T-cell (primary cell): ENCODE measurements at regions not wholly inside any gene's neighbourhood (a gene's known extent, or its start where the extent isn't known, plus 50 kb on each side); places are given as distances from the start of the nearest gene placed in this dataset.

ENCODE experiments used
- ATAC-seq, 4 experiments: fragments of 200-7000 bp in 3 of 4; fragments of 150-1000 bp in 1 of 4; cut with Tn5 transposase; replicated peaks in 1 of 4; 1 replicate in 3 of 4; 2 replicates in 1 of 4; pipeline ENCODE4 v1.10.0; 2021; ENCODE audit warnings: moderate library complexity in 3 of 4, mild to moderate bottlenecking in 2 of 4, moderate number of reproducible peaks in 1 of 4
- CTCF ChIA-PET, 2 donors: fragments of 300-600 bp; sonication (Branson Sonifier 250); formaldehyde crosslinking; loops; one replicate each; lab custom pipeline; 2022; ENCODE audit warnings: antibody characterized with exemption in 2 of 2; lab: Charles Lee
- POLR2A ChIA-PET, 2 donors: fragments of 300-600 bp; sonication (Branson Sonifier 250); formaldehyde crosslinking; loops; one replicate each; lab custom pipeline; 2022; ENCODE audit warnings: antibody characterized with exemption in 2 of 2; lab: Charles Lee
- DNase-seq, 35 experiments: peaks; one replicate each; pipeline versions ENCODE4 v3.0.0 to v3.0.0-alpha.2; 2013 to 2023
- H3K27ac ChIP-seq: one replicate; pipeline ENCODE4 v1.5.1; 2013; ENCODE audit warnings: low read length
- H3K27me3 ChIP-seq, 2 experiments: replicated peaks in 1 of 2; 1 replicate in 1 of 2; 2 replicates in 1 of 2; pipeline versions ENCODE4 v1.6.1 to v1.7.0; 2013; ENCODE audit warnings: low read length in 1 of 2, mixed read lengths in 1 of 2; ENCODE audit not compliant: control insufficient read depth in 2 of 2, insufficient read depth in 2 of 2; ENCODE audit errors: extremely low read depth in 1 of 2
- H3K36me3 ChIP-seq, 2 donors: 1 replicate in 1 of 2; 2 replicates in 1 of 2; pipeline versions ENCODE4 v1.6.1 to v1.7.0; 2013; ENCODE audit warnings: low read length in 1 of 2; ENCODE audit not compliant: control insufficient read depth in 2 of 2, insufficient read depth in 1 of 2; ENCODE audit errors: extremely low read depth in 1 of 2
- H3K4me1 ChIP-seq, 2 experiments: 1 replicate in 1 of 2; 2 replicates in 1 of 2; pipeline versions ENCODE4 v1.6.1 to v1.7.0; 2013; ENCODE audit warnings: low read length in 2 of 2, mixed read lengths in 1 of 2; ENCODE audit not compliant: insufficient read depth in 2 of 2, control insufficient read depth in 1 of 2; ENCODE audit errors: extremely low read depth in 1 of 2
- H3K4me3 ChIP-seq, 2 donors: 1 replicate in 1 of 2; 2 replicates in 1 of 2; pipeline versions ENCODE4 v1.5.1 to v1.7.0; 2013; ENCODE audit warnings: mild to moderate bottlenecking in 2 of 2, low read length in 1 of 2, moderate library complexity in 1 of 2; ENCODE audit not compliant: control insufficient read depth in 1 of 2; ENCODE audit errors: extremely low read depth in 1 of 2
- H3K9me3 ChIP-seq: 2 replicates; pipeline ENCODE4 v1.7.0; 2013
- H3K27ac Mint-ChIP-seq, 2 donors: one replicate each; pipeline ENCODE4 v1.8.0; 2020 to 2021; ENCODE audit warnings: mild to moderate bottlenecking in 2 of 2, mixed read lengths in 2 of 2
- H3K27me3 Mint-ChIP-seq, 2 donors: one replicate each; pipeline ENCODE4 v1.8.0; 2021 to 2022; ENCODE audit warnings: mixed read lengths in 2 of 2
- H3K36me3 Mint-ChIP-seq: one replicate; pipeline ENCODE4 v1.8.0; 2021; ENCODE audit warnings: mixed read lengths
- H3K4me1 Mint-ChIP-seq, 3 donors: one replicate each; pipeline ENCODE4 v1.8.0; 2020 to 2022; ENCODE audit warnings: mixed read lengths in 3 of 3, mild to moderate bottlenecking in 1 of 3
- H3K4me3 Mint-ChIP-seq, 3 donors: one replicate each; pipeline ENCODE4 v1.8.0; 2020 to 2022; ENCODE audit warnings: mild to moderate bottlenecking in 3 of 3, mixed read lengths in 3 of 3, moderate library complexity in 3 of 3
- H3K9me3 Mint-ChIP-seq, 3 donors: one replicate each; pipeline ENCODE4 v1.8.0; 2020 to 2022; ENCODE audit warnings: mixed read lengths in 3 of 3
- WGBS: methylation state at CpG from one replicate; pipeline ENCODE4 v1.1.5; 2013; ENCODE audit warnings: missing lambda C conversion rate; ENCODE audit not compliant: insufficient coverage; 5-methylcytosine and 5-hydroxymethylcytosine counted together

GRCh38 chr1:222307621-222308020, 240.3 kb downstream of the HHIPL2 start:
- Mint-ChIP-seq H3K27ac (peak overlapping the region in 1 of 2 donors; percentile 40), H3K4me3 (no peak overlapping the region), H3K9me3 (no peaks in the 10 kb centered on the region), H3K4me1 (peaks cover 7 to 23% (median 16%) of the 10 kb centered on the region in 3 donors), H3K27me3 (no peaks in the 10 kb centered on the region), H3K36me3 (no peaks in the 10 kb centered on the region)
- Histone ChIP-seq H3K27me3 (no peaks in the 10 kb centered on the region), H3K36me3 (no peaks in the 10 kb centered on the region), H3K27ac (no peak overlapping the region), H3K9me3 (no peaks in the 10 kb centered on the region), H3K4me3 (no peak overlapping the region), H3K4me1 (no peaks in the 10 kb centered on the region)
- 0% methylated on average over 1 of the region's 2 CpGs for WGBS
- no peak for DNase-seq
- ATAC-seq, result no peak
- POLR2A ChIA-PET, result no interaction called here
- CTCF ChIA-PET, result no interaction called here

- Histone ChIP-seq H3K4me3 (no peak overlapping the region), H3K27me3 (no peaks in the 10 kb centered on the region), H3K4me1 (no peaks in the 10 kb centered on the region), H3K36me3 (no peaks in the 10 kb centered on the region), H3K9me3 (no peaks in the 10 kb centered on the region), H3K27ac (no peak overlapping the region)
- Mint-ChIP-seq H3K4me1 (peaks cover 7 to 23% (median 16%) of the 10 kb centered on the region in 3 donors), H3K27me3 (no peaks in the 10 kb centered on the region), H3K4me3 (no peak overlapping the region), H3K9me3 (no peaks in the 10 kb centered on the region), H3K36me3 (no peaks in the 10 kb centered on the region), H3K27ac (no peak overlapping the region)
- POLR2A ChIA-PET, result no interaction called here
- DNase-seq (no peak), ATAC-seq (no peak)
- CTCF ChIA-PET, result no interaction called here
- no CpG with 5 or more reads among the region's 1 CpG for WGBS
These were observed 241.4 kb downstream of the HHIPL2 start for GRCh38 chr1:222306512-222306911.

DNA sequence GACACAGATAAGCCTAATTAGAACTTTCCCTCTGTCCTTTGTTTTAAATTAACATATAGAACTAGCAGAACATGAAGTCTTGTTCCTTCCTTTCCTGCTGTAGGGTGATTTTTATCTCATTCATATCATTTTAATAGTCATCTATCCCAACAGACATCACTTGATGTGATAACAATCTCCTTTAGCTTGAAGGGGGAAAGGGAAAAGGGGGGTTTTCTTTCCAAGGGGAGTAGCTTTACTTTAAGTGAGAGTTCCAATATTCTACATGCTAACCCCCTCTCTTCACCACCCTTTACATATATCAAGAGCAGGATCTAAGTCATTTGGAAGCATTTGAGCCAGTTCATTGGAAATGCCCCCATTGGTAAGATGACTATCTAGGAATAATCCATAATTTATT, 241.9 kb downstream of the HHIPL2 start:
- POLR2A ChIA-PET, result no interaction called here
- ATAC-seq (no peak), DNase-seq (no peak)
- Histone ChIP-seq H3K9me3 (no peaks in the 10 kb centered on the region), H3K36me3 (no peaks in the 10 kb centered on the region), H3K27me3 (no peaks in the 10 kb centered on the region), H3K4me3 (no peak overlapping the region), H3K4me1 (no peaks in the 10 kb centered on the region), H3K27ac (no peak overlapping the region)
- no peaks in the 10 kb centered on the region for H3K9me3 Mint-ChIP-seq
- H3K36me3 Mint-ChIP-seq, result no peaks in the 10 kb centered on the region
- H3K4me3 Mint-ChIP-seq, result no peak overlapping the region
- no peaks in the 10 kb centered on the region for H3K27me3 Mint-ChIP-seq
- H3K4me1 Mint-ChIP-seq, result peaks cover 7 to 23% (median 16%) of the 10 kb centered on the region in 3 donors
- CTCF ChIA-PET, result no interaction called here
- H3K27ac Mint-ChIP-seq, result no peak overlapping the region

DNA sequence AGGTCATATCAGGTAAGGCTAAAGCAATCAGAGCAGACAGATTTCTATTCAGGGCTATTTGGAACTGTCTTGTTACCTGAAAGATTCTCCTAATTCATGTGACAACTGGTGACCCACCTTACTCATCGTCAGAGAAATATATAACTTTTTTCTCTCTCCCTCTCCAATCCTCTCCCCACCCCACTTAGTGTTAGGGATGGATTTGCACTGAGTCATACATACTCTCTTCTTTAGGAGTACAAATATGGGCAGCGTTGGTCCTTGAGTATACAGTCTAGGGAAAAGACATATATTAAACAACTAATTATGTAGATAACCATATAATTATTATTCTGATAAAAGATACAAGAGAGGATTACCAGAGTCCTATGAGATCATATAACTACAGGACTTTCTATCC, 246.3 kb downstream of the HHIPL2 start:
- H3K27ac Mint-ChIP-seq, result no peak overlapping the region
- no CpG with 5 or more reads among the region's 2 CpGs for WGBS
- Histone ChIP-seq H3K27me3 (no peaks in the 10 kb centered on the region), H3K27ac (no peak overlapping the region), H3K36me3 (no peaks in the 10 kb centered on the region), H3K4me1 (peaks cover 0 to 3% of the 10 kb centered on the region in 2 experiments), H3K4me3 (no peak overlapping the region), H3K9me3 (no peaks in the 10 kb centered on the region)
- ATAC-seq (no peak), DNase-seq (no peak)
- ChIA-PET CTCF (no interaction called here), POLR2A (no interaction called here)
- H3K4me1 Mint-ChIP-seq, result peaks cover 16 to 23% (median 19%) of the 10 kb centered on the region in 3 donors
- no peaks in the 10 kb centered on the region for H3K27me3 Mint-ChIP-seq
- no peak overlapping the region for H3K4me3 Mint-ChIP-seq
- H3K36me3 Mint-ChIP-seq, result no peaks in the 10 kb centered on the region
- peaks cover 3 to 13% (median 11%) of the 10 kb centered on the region in 3 donors for H3K9me3 Mint-ChIP-seq

DNA sequence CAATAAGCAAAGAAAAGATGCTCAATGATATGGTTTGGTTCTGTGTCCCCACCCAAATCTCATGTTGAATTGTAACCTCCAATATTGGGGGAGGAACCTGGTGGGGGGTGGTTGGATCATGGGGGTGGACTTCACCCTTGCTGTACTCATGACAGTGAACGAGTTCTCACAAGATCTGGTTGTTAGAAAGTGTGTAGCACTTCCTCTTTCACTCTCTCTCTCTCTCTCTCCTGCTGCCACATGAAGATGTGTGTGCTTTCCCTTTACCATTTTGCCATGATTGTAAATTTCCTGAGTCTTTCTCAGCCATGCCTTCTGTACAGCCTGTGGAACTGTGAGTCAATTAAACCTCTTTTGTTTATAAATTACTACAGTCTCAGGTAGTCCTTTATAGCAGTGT, 248.4 kb downstream of the HHIPL2 start:
- peaks cover 2% of the 10 kb centered on the region for H3K9me3 ChIP-seq
- peaks cover 0 to 3% of the 10 kb centered on the region in 2 experiments for H3K4me1 ChIP-seq
- Mint-ChIP-seq H3K27me3 (no peaks in the 10 kb centered on the region), H3K4me3 (no peak overlapping the region), H3K9me3 (peaks cover 11 to 22% (median 20%) of the 10 kb centered on the region in 3 donors), H3K27ac (no peak overlapping the region), H3K4me1 (peaks cover 16 to 17% (median 17%) of the 10 kb centered on the region in 3 donors), H3K36me3 (peaks cover 4% of the 10 kb centered on the region)
- WGBS, result no CpG with 5 or more reads among the region's 1 CpG
- ChIA-PET CTCF (no interaction called here), POLR2A (no interaction called here)
- no peaks in the 10 kb centered on the region for H3K27me3 ChIP-seq
- no peaks in the 10 kb centered on the region for H3K36me3 ChIP-seq
- ATAC-seq (no peak), DNase-seq (no peak)
- no peak overlapping the region for H3K27ac ChIP-seq
- no peak overlapping the region for H3K4me3 ChIP-seq

DNA sequence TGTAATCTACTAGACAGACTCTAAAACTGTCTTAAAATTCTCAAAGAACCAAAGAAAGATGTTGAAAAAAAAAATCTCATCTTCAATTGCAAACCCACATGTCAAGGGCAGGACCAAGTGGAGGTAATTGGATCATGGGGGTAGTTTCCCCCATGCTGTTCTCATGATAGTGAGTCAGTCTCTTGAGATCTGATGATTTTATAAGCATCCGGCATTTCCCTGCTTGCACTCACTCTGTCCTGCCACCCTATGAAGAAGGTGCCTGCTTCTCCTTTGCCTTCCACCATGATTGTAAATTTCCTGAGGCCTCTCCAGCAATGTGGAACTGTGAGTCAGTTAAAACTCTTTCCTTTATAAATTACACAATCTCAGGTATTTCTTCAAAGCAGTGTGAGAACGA, 257.0 kb downstream of the HHIPL2 start:
- ChIA-PET CTCF (no interaction called here), POLR2A (no interaction called here)
- DNase-seq, result no peak
- H3K4me3 ChIP-seq, result no peak overlapping the region
- no peaks in the 10 kb centered on the region for H3K27me3 ChIP-seq
- H3K27ac Mint-ChIP-seq, result no peak overlapping the region
- WGBS, result no CpG with 5 or more reads among the region's 2 CpGs
- no peaks in the 10 kb centered on the region for H3K27me3 Mint-ChIP-seq
- peaks cover 10 to 15% (median 11%) of the 10 kb centered on the region in 3 donors for H3K9me3 Mint-ChIP-seq
- H3K4me3 Mint-ChIP-seq, result no peak overlapping the region
- no peaks in the 10 kb centered on the region for H3K4me1 Mint-ChIP-seq
- ATAC-seq, result no peak
- H3K36me3 Mint-ChIP-seq, result peaks cover 4% of the 10 kb centered on the region
- H3K9me3 ChIP-seq, result peaks cover 2% of the 10 kb centered on the region
- H3K36me3 ChIP-seq, result no peaks in the 10 kb centered on the region
- no peak overlapping the region for H3K27ac ChIP-seq
- no peaks in the 10 kb centered on the region for H3K4me1 ChIP-seq

- ChIA-PET POLR2A (no interaction called here), CTCF (no interaction called here)
- no CpG with 5 or more reads among the region's 5 CpGs for WGBS
- no peaks in the 10 kb centered on the region for H3K27me3 Mint-ChIP-seq
- no peaks in the 10 kb centered on the region for H3K4me1 Mint-ChIP-seq
- no peak overlapping the region for H3K4me3 Mint-ChIP-seq
- Histone ChIP-seq H3K27me3 (no peaks in the 10 kb centered on the region), H3K36me3 (no peaks in the 10 kb centered on the region), H3K27ac (no peak overlapping the region), H3K9me3 (no peaks in the 10 kb centered on the region), H3K4me1 (no peaks in the 10 kb centered on the region), H3K4me3 (no peak overlapping the region)
- peaks cover 0 to 5% (median 0%) of the 10 kb centered on the region in 3 donors for H3K9me3 Mint-ChIP-seq
- no peak overlapping the region for H3K27ac Mint-ChIP-seq
- DNase-seq (peak in 1 of 35 experiments; percentile 7), ATAC-seq (no peak)
- H3K36me3 Mint-ChIP-seq, result no peaks in the 10 kb centered on the region
These were observed 259.9 kb downstream of the HHIPL2 start for GRCh38 chr1:222288053-222288452.
